Duodenal mucosa (tissue), 2 donors: ENCODE measurements at regions not wholly inside any gene's neighbourhood (a gene's known extent, or its start where the extent isn't known, plus 50 kb on each side); places are given as distances from the start of the nearest gene placed in this dataset.

ENCODE experiments used
- H3K27ac ChIP-seq: one replicate; pipeline ENCODE4 v1.7.0; 2013; ENCODE audit warnings: low read depth, low read length
- H3K27me3 ChIP-seq, 2 donors: one replicate each; pipeline ENCODE4 v1.7.0; 2013; ENCODE audit warnings: low read length in 2 of 2, control low read depth in 1 of 2; ENCODE audit not compliant: insufficient read depth in 2 of 2, control insufficient read depth in 1 of 2
- H3K36me3 ChIP-seq, 2 donors: one replicate each; pipeline ENCODE4 v1.7.0; 2013; ENCODE audit warnings: low read length in 2 of 2, control low read depth in 1 of 2; ENCODE audit not compliant: insufficient read depth in 2 of 2, control insufficient read depth in 1 of 2
- H3K4me1 ChIP-seq, 2 donors: one replicate each; pipeline ENCODE4 v1.7.0; 2013; ENCODE audit warnings: low read length in 2 of 2, control low read depth in 1 of 2; ENCODE audit not compliant: insufficient read depth in 2 of 2, control insufficient read depth in 1 of 2
- H3K4me3 ChIP-seq, 2 donors: one replicate each; pipeline ENCODE4 v1.7.0; 2013; ENCODE audit warnings: low read length in 2 of 2, low read depth in 1 of 2
- H3K9ac ChIP-seq, 2 donors: one replicate each; pipeline ENCODE4 v1.7.0; 2013; ENCODE audit warnings: low read length in 2 of 2, low read depth in 1 of 2
- H3K9me3 ChIP-seq, 2 donors: one replicate each; pipeline ENCODE4 v1.7.0; 2013; ENCODE audit warnings: low read length in 2 of 2, control low read depth in 1 of 2; ENCODE audit not compliant: control insufficient read depth in 1 of 2

- H3K27ac ChIP-seq, result no peak overlapping the region
- H3K36me3 ChIP-seq, result no peaks in the 10 kb centered on the region
Observed at GRCh38 chr2:145692971-145693478, 1173.1 kb upstream of the ZEB2 start.

GRCh38 chr2:145691659-145692058 lies 1171.7 kb upstream of the ZEB2 start:
- Histone ChIP-seq H3K27ac (no peak overlapping the region), H3K9me3 (no peaks in the 10 kb centered on the region), H3K9ac (no peak overlapping the region), H3K4me1 (no peaks in the 10 kb centered on the region), H3K27me3 (no peaks in the 10 kb centered on the region), H3K36me3 (no peaks in the 10 kb centered on the region), H3K4me3 (no peak overlapping the region)

More at GRCh38 chr2:145692971-145693478, 1173.1 kb upstream of the ZEB2 start:
- H3K4me1 ChIP-seq, result no peaks in the 10 kb centered on the region
- no peak overlapping the region for H3K9ac ChIP-seq
- no peak overlapping the region for H3K4me3 ChIP-seq
- H3K9me3 ChIP-seq, result no peaks in the 10 kb centered on the region
- no peaks in the 10 kb centered on the region for H3K27me3 ChIP-seq

GRCh38 chr2:145690183-145690778 lies 1170.4 kb upstream of the ZEB2 start:
- no peaks in the 10 kb centered on the region for H3K36me3 ChIP-seq
- no peaks in the 10 kb centered on the region for H3K4me1 ChIP-seq
- H3K9me3 ChIP-seq, result no peaks in the 10 kb centered on the region
- H3K27me3 ChIP-seq, result no peaks in the 10 kb centered on the region
- no peak overlapping the region for H3K27ac ChIP-seq
- H3K4me3 ChIP-seq, result no peak overlapping the region
- no peak overlapping the region for H3K9ac ChIP-seq

GRCh38 chr2:145689277-145689676 lies 1169.4 kb upstream of the ZEB2 start:
- Histone ChIP-seq H3K27me3 (no peaks in the 10 kb centered on the region), H3K36me3 (no peaks in the 10 kb centered on the region), H3K9me3 (no peaks in the 10 kb centered on the region), H3K27ac (no peak overlapping the region), H3K9ac (no peak overlapping the region), H3K4me1 (no peaks in the 10 kb centered on the region), H3K4me3 (no peak overlapping the region)

- Histone ChIP-seq H3K27ac (no peak overlapping the region), H3K4me3 (no peak overlapping the region), H3K4me1 (no peaks in the 10 kb centered on the region), H3K9ac (no peak overlapping the region), H3K27me3 (no peaks in the 10 kb centered on the region), H3K36me3 (no peaks in the 10 kb centered on the region), H3K9me3 (no peaks in the 10 kb centered on the region)
Observed at GRCh38 chr2:145688156-145688555, 1168.2 kb upstream of the ZEB2 start.

GRCh38 chr2:145687442-145688134 lies 1167.7 kb upstream of the ZEB2 start:
- no peaks in the 10 kb centered on the region for H3K4me1 ChIP-seq
- H3K4me3 ChIP-seq, result no peak overlapping the region

GRCh38 chr2:145685383-145686050 lies 1165.6 kb upstream of the ZEB2 start:
- H3K9ac ChIP-seq, result no peak overlapping the region
- H3K9me3 ChIP-seq, result no peaks in the 10 kb centered on the region
- H3K27ac ChIP-seq, result no peak overlapping the region
- H3K4me1 ChIP-seq, result no peaks in the 10 kb centered on the region
- H3K27me3 ChIP-seq, result no peaks in the 10 kb centered on the region
- no peaks in the 10 kb centered on the region for H3K36me3 ChIP-seq
- H3K4me3 ChIP-seq, result no peak overlapping the region

More at GRCh38 chr2:145687442-145688134, 1167.7 kb upstream of the ZEB2 start:
- Histone ChIP-seq H3K27me3 (no peaks in the 10 kb centered on the region), H3K9ac (no peak overlapping the region), H3K36me3 (no peaks in the 10 kb centered on the region), H3K9me3 (no peaks in the 10 kb centered on the region), H3K27ac (no peak overlapping the region)

- H3K9me3 ChIP-seq, result no peaks in the 10 kb centered on the region
- H3K4me3 ChIP-seq, result no peak overlapping the region
- H3K4me1 ChIP-seq, result no peaks in the 10 kb centered on the region
- H3K36me3 ChIP-seq, result no peaks in the 10 kb centered on the region
- H3K27me3 ChIP-seq, result no peaks in the 10 kb centered on the region
- H3K9ac ChIP-seq, result no peak overlapping the region
- H3K27ac ChIP-seq, result no peak overlapping the region
Observed at GRCh38 chr2:145682546-145683157, 1162.7 kb upstream of the ZEB2 start.

- Histone ChIP-seq H3K9ac (no peak overlapping the region), H3K36me3 (no peaks in the 10 kb centered on the region), H3K9me3 (no peaks in the 10 kb centered on the region), H3K4me1 (no peaks in the 10 kb centered on the region), H3K4me3 (no peak overlapping the region), H3K27ac (no peak overlapping the region), H3K27me3 (no peaks in the 10 kb centered on the region)
Observed at GRCh38 chr2:145680276-145680675, 1160.4 kb upstream of the ZEB2 start.

GRCh38 chr2:145677371-145677770 lies 1157.5 kb upstream of the ZEB2 start:
- H3K9ac ChIP-seq, result no peak overlapping the region
- H3K4me3 ChIP-seq, result no peak overlapping the region
- no peaks in the 10 kb centered on the region for H3K27me3 ChIP-seq
- no peak overlapping the region for H3K27ac ChIP-seq
- H3K36me3 ChIP-seq, result no peaks in the 10 kb centered on the region
- no peaks in the 10 kb centered on the region for H3K4me1 ChIP-seq
- no peaks in the 10 kb centered on the region for H3K9me3 ChIP-seq
